Prostate gland (tissue), 1 donor: ENCODE measurements at regions not wholly inside any gene's neighbourhood (a gene's known extent, or its start where the extent isn't known, plus 50 kb on each side); places are given as distances from the start of the nearest gene placed in this dataset.

ENCODE experiments used
- POLR2A ChIP-seq: fragments of 450-650 bp; IDR thresholded peaks from one replicate; pipeline ENCODE4 v1.6.1; 2016; ENCODE audit warnings: antibody characterized with exemption, mild to moderate bottlenecking
- POLR2AphosphoS5 ChIP-seq: sonication (generic); formaldehyde crosslinking; IDR thresholded peaks from one replicate; pipeline ENCODE4 v1.6.1; 2017; ENCODE audit warnings: antibody characterized with exemption

DNA sequence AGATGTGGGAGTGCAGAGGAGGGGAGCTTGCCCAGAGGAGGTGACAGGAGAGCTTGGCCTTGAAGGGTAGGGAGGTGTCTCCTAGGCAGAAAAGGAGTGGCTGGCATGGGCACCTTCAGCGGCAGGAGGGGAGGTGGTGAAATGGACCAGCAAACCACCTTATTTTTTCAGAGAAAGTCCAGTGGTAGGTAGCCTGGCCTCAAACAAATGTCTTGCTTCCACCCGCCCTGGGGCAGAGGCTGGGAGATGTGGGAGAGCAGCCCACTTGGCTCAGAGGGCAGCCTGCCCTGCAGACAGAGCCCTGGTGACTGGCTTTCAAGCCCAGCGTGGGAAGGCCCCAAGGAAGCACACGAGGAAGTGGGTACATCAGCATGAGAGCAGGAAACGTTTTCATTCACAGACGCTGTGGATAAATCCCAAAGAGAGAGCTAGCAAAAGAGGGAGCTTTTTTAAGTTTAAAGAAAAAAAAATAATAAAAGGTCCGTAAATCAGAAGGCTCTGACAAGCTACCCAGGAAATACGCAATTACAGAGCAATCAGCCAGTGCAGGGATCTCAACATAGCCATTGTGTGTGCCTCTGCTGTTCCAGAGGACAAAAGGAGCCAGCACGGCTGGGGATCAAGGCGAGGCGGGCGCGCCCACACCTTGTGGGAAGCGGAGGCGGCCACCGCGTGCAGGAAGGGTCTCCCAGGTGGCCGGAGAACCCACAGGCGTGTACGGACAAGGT, 238.7 kb upstream of the PLET1 start:
- TF ChIP-seq POLR2AphosphoS5: no peak
- no peak for TF ChIP-seq POLR2A
